Calu3 (cell line): ENCODE measurements at regions not wholly inside any gene's neighbourhood (a gene's known extent, or its start where the extent isn't known, plus 50 kb on each side); places are given as distances from the start of the nearest gene placed in this dataset.

ENCODE experiments used
- BruUV-seq: library from RNA; stranded (reverse); fragments of 400-500 nt; replicated peaks from 2 replicates; lab custom pipeline; 2021; lab: Mats Ljungman, UMichigan
- CTCF ChIA-PET: fragments of 300-600 bp; sonication (Branson Sonifier 250); formaldehyde crosslinking; loops from one replicate; lab custom pipeline; 2022; ENCODE audit warnings: antibody characterized with exemption; lab: Charles Lee
- DNase-seq: peaks from one replicate; pipeline ENCODE4 v3.0.0; 2022
- H3K27ac Mint-ChIP-seq: one replicate; pipeline ENCODE4 v1.8.0; 2022; ENCODE audit warnings: mixed read lengths; ENCODE audit not compliant: unreplicated experiment
- H3K27me3 Mint-ChIP-seq: one replicate; pipeline ENCODE4 v1.8.0; 2022; ENCODE audit warnings: mixed read lengths; ENCODE audit not compliant: unreplicated experiment
- H3K36me3 Mint-ChIP-seq: one replicate; pipeline ENCODE4 v1.8.0; 2022; ENCODE audit warnings: mild to moderate bottlenecking, moderate library complexity, mixed read lengths; ENCODE audit not compliant: insufficient read depth, unreplicated experiment
- H3K4me1 Mint-ChIP-seq: one replicate; pipeline ENCODE4 v1.8.0; 2022; ENCODE audit warnings: mild to moderate bottlenecking, low read depth, mixed read lengths; ENCODE audit not compliant: unreplicated experiment
- H3K4me3 Mint-ChIP-seq: one replicate; pipeline ENCODE4 v1.8.0; 2022; ENCODE audit warnings: mild to moderate bottlenecking, low read depth, moderate library complexity, mixed read lengths; ENCODE audit not compliant: unreplicated experiment
- H3K9me3 Mint-ChIP-seq: one replicate; pipeline ENCODE4 v1.8.0; 2022; ENCODE audit warnings: low read depth, mixed read lengths; ENCODE audit not compliant: unreplicated experiment
- intact Hi-C: fragments of 100-400 bp; cut with micrococcal nuclease; formaldehyde crosslinking; loops from one replicate; pipeline ENCODE4 v1.10.0; 2022; ENCODE audit not compliant: unreplicated experiment
- TF ChIP-seq, protein P1 (sequence below): fragments of 200-600 bp; IDR thresholded peaks from one replicate; pipeline ENCODE4 v1.8.0; 2022; ENCODE audit warnings: antibody characterized with exemption; ENCODE audit not compliant: unreplicated experiment

DNA sequence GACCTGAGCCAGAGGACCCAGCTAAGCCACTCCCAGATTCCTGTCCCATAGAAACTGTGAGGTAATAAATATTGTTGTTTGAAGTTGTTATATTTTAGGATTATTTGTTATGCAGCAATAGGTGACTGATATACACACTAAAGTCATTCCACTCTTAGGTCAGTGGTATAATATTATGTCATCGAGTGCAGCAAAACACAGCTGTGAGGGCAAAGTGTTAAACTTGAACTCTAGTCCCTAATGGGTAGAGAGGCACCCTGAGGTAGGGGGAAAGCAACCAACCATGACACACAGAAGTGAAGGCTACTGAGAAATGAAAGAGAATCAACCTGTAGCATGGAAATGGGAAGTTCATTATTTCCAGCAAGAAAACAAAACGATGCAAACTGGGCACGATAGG lies 66.6 kb downstream of the ATXN3L start:
- Mint-ChIP-seq H3K4me1 (peaks cover 20% of the 10 kb centered on the region), H3K4me3 (no peak overlapping the region), H3K27me3 (no peaks in the 10 kb centered on the region), H3K27ac (no peak overlapping the region), H3K9me3 (no peaks in the 10 kb centered on the region), H3K36me3 (no peaks in the 10 kb centered on the region)
- TF ChIP-seq, protein P1, sequence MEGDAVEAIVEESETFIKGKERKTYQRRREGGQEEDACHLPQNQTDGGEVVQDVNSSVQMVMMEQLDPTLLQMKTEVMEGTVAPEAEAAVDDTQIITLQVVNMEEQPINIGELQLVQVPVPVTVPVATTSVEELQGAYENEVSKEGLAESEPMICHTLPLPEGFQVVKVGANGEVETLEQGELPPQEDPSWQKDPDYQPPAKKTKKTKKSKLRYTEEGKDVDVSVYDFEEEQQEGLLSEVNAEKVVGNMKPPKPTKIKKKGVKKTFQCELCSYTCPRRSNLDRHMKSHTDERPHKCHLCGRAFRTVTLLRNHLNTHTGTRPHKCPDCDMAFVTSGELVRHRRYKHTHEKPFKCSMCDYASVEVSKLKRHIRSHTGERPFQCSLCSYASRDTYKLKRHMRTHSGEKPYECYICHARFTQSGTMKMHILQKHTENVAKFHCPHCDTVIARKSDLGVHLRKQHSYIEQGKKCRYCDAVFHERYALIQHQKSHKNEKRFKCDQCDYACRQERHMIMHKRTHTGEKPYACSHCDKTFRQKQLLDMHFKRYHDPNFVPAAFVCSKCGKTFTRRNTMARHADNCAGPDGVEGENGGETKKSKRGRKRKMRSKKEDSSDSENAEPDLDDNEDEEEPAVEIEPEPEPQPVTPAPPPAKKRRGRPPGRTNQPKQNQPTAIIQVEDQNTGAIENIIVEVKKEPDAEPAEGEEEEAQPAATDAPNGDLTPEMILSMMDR = no peak
- CTCF ChIA-PET = no interaction called here
- no TSS peak for BruUV-seq
- no peak for DNase-seq
- intact Hi-C loops = loop anchor here (10.0 kb wide), 1 partner anchor 232 kb away; no protein-coding TSS in a partner anchor

DNA sequence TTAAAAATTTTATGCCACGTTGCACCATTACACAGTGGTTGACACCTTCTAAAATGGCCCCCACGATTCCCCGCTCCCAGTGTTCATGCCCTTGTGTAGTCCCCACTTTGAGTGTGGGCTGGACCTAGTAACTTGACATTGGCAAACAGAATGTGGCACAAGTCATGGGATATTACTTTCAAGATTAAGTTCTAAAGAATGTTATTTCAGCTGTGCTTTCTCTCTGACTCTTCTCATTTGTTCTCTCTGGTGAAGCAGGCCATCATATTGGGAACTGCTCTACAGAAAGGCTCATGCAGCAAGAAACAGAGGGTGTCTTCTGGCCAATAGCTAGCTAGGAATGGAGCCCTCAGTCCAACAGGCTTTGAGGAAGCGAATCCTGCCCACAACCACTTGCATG lies 67.1 kb downstream of the ATXN3L start:
- H3K4me3 Mint-ChIP-seq = no peak overlapping the region
- H3K36me3 Mint-ChIP-seq = no peaks in the 10 kb centered on the region

DNA sequence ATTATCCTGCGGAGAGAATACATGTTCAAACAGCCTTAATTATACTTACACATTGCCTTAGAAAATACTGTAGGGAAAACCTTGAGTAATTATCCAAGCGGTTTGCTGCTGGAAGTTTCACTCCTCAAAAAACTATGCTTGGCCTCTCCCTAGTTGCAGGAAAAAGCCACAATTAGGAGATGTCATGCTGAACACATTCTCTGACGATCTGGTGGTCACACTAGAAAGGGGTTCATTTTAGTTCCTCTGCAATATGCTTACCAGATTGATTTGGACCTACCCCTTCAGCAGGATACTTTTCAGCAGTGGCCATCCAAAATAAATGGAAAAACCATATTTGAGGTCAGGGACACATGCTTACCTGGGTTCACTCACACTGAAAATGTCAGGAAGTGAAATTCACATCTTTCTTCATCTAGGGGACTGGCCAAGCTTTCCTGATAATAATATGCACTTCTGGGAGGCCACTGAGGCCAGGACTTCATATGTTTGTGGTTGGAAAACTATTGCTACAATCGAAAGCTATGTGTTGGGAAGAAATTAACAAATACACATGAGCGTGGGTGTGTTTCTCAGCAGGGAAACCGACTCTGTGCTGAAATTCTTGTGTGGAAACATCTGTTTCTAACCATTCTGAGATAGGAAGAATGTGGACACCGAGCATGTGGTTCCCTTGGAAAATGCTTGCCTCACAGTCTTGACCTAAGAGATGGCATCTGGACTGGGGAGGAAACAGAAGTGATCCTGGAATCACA lies 68.8 kb downstream of the ATXN3L start:
- no peaks in the 10 kb centered on the region for H3K36me3 Mint-ChIP-seq
- TF ChIP-seq, protein P1 = no peak
- H3K4me1 Mint-ChIP-seq = peaks cover 20% of the 10 kb centered on the region
- no TSS peak for BruUV-seq
- no peaks in the 10 kb centered on the region for H3K27me3 Mint-ChIP-seq
- DNase-seq = no peak
- no peaks in the 10 kb centered on the region for H3K9me3 Mint-ChIP-seq
- intact Hi-C loops = loop anchor here (10.0 kb wide), 1 partner anchor 234 kb away; no protein-coding TSS in a partner anchor
- CTCF ChIA-PET = no interaction called here
- no peak overlapping the region for H3K4me3 Mint-ChIP-seq
- no peak overlapping the region for H3K27ac Mint-ChIP-seq

More for the DNA sequence above, 67.1 kb downstream of the ATXN3L start:
- TF ChIP-seq, protein P1 = no peak
- Mint-ChIP-seq H3K27me3 (no peaks in the 10 kb centered on the region), H3K9me3 (no peaks in the 10 kb centered on the region), H3K4me1 (peaks cover 20% of the 10 kb centered on the region), H3K27ac (no peak overlapping the region)
- DNase-seq = no peak
- BruUV-seq = no TSS peak
- intact Hi-C loops = loop anchor here (10.0 kb wide), 1 partner anchor 232 kb away; no protein-coding TSS in a partner anchor
- CTCF ChIA-PET = no interaction called here

DNA sequence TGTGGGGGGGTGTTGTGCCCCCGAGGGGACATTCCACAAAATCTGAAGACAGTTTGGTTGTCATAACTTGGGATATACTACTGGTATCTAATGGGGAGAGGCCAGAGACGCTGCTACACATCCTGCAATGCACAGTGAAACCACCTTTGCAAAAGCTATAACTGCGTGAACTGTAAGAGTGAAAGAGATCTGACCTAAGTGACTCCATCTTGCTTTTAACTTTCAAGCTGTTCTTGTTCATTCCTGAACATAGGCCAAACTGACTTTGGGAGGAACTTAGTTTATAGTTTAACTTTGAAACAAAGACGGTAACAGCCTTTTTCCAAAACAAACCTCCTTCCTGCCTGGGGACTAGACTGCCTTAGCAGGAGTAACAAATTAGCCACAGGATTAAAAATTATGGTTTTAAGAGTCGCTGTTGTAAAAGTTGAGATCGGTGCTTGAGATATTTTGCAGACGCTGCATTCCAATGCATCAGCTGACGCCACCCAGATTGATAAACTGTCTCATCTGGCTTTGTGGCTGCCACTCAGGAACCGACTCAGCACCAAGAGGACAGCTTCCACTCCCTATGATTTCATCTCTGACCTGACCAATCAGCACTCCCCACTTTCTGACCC lies 70.9 kb downstream of the ATXN3L start:
- no peak overlapping the region for H3K4me3 Mint-ChIP-seq
- no peak for DNase-seq
- TF ChIP-seq, protein P1 = no peak
- intact Hi-C loops = no loop called here
- CTCF ChIA-PET = no interaction called here
- no peaks in the 10 kb centered on the region for H3K9me3 Mint-ChIP-seq
- no TSS peak for BruUV-seq
- no peaks in the 10 kb centered on the region for H3K36me3 Mint-ChIP-seq
- no peaks in the 10 kb centered on the region for H3K27me3 Mint-ChIP-seq
- H3K27ac Mint-ChIP-seq = no peak overlapping the region
- H3K4me1 Mint-ChIP-seq = peaks cover 10% of the 10 kb centered on the region
